ENCODE measurements at regions not wholly inside any gene's neighbourhood (a gene's known extent, or its start where the extent isn't known, plus 50 kb on each side); places are given as distances from the start of the nearest gene placed in this dataset.

GRCh38 chr5:21694567-21694966, 1158.6 kb downstream of the CDH12 start:
- DNase-seq (ENCODE audit: low read depth): no peak

DNA sequence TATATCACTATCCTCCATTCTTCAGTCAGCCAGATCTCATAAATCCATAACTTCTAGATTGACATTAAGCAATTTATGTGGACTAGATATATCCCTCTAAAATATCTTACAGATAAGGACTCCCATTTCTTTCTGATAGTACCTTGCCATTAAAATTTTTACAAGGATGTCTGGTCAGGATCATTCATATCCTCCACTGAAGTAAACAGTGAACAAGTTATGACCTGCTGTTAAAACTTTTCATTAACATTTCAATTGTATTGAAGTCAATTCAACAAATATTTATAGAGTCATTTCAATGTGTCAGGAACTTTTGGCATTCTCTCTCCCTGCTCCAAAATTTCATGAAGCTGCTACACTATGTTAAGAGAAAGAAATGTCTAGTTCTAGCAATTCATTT, 1159.6 kb downstream of the CDH12 start:
- no peak for DNase-seq (ENCODE audit: low read depth)

DNA sequence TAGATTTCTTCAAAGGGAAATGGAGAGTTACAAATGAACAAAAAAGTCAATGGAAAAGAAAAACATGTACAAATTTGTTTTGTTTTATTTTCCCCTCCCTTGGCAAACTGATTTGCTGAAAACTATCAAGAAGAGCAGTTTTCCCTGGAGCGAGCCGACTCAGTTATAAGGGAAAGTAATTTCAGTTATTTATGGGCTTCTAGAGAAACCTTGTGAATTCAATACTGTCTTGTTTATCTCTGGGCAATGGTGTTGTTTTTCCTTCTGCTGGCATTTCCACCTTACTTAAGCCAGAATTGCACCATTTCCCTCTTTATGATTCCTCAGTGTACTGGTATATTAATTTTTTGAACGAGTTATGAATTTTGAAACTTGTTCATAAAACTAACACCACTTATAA, 1163.6 kb downstream of the CDH12 start:
- no peak for DNase-seq (ENCODE audit: low read depth)

DNA sequence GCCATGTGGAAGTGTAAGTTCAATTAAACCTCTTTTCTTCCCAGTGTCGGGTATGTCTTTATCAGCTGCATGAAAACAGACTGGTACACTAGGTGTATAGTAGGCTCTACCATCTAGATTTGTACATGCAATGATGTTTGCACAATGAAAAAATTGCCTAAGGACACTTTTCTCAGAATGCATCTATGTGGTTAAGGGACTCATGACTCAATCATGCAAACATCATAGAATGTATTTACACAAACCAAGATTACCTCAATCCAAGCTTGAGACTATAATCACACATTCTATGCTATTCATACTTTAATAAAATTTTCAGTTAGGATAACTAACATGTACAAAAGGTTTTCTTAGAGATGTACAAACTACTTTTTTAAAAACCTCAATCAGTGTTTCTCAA, 1164.5 kb downstream of the CDH12 start:
- DNase-seq (ENCODE audit: low read depth): peak; percentile 63

DNA sequence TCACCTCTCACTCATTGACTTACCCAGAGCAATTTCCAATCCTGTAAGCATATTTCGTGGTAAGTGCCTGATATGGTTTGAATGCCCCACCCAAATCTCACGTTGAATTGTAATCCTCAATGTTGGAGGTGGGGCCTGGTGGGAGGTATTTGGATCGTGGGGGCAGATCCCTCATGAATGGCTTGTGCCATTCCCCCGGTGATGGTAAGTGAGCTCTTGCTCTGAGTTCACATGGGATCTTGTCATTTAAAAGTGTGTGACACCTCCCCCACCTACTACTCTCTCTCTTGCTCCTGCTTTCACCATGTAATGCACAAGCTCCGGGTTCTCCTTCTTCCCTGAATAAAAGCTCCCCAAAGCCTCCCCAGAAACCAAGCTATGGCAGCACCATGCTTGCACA, 1165.5 kb downstream of the CDH12 start:
- no peak for DNase-seq (ENCODE audit: low read depth)

GRCh38 chr5:21686706-21687105, 1166.4 kb downstream of the CDH12 start:
- DNase-seq (ENCODE audit: low read depth): no peak

DNA sequence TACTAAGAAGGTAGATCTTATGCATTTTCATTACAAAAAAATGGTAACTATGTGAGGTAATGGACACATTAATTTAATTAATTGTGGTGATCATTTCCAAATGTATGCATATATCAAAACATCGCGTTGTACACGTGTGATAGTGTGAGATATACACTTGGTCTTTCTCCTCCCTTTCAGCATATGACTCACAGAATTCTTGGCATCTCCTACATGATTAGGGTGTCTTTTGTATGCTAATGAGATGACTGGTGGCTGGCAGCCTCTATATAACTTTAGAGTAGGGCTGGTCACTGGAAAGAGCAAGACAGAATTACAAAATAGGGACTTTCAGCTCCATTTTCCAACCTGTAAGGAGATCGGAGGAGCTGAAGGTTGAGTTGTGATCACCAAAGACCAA, 1167.6 kb downstream of the CDH12 start:
- DNase-seq (ENCODE audit: low read depth): peak; percentile 35

DNA sequence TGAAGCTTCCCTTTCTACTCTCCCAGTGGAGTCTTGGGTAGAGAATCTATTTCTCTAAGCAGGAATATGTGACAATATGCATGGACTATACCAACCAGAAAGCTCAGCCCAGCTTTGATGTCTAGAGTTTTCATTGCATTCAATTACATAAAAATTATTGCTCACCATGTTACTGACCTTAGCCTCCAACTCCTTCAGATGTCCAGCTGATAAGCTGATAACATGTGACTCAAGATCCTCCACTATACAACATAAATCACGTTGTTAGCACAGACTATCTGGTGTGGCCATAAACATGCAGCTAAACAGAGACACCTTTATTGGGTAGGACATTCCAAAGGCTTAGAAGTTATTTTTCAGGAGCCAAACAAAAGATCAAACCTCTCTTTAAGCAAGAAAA, 1168.2 kb downstream of the CDH12 start:
- no peak for DNase-seq (ENCODE audit: low read depth)

- peak; percentile 6 for DNase-seq (ENCODE audit: low read depth)
Observed at GRCh38 chr5:21681911-21682310, 1171.2 kb downstream of the CDH12 start.

DNA sequence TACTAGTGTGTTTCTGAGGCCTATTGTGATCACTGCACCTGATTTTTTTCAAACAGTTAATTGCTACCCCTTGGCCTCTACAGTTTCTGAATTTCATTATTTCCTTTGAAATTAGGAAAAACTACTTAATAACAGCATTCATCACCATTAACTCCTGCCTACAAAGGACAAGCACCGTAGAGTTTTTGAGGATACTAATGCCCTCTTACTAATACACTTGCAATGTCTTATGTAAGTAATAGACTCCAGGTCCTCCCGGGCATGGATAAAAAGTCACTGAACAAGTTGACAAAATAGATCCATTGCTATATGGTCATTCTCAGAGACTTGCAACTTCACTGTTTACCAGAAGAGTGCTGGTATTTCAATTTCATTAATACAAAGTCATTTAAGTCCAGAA, 1172.5 kb downstream of the CDH12 start:
- DNase-seq (ENCODE audit: low read depth): peak; percentile 51

DNA sequence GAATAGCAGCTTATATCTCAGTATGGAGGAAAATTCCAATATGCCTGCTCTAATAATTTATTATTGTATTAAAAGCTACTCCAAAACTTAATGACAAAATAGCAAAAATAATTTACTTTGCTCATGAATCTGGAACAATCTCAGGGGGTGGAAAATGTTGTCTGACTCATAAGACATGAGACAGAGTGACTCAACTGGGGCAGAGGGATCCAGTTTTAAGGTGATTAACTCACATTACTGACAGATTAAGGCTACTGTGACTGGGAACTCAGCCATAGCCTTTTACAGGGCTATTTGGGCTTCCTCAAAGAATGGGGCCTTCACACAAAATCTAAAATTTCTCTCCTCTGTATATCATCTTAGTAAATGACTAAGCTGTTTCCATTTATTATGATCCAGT, 1172.9 kb downstream of the CDH12 start:
- peak; percentile 96 for DNase-seq (ENCODE audit: low read depth)

GRCh38 chr5:21678526-21678925, 1174.6 kb downstream of the CDH12 start:
- DNase-seq (ENCODE audit: low read depth): no peak

GRCh38 chr5:21672911-21673310, 1180.2 kb downstream of the CDH12 start:
- DNase-seq (ENCODE audit: low read depth): no peak

DNA sequence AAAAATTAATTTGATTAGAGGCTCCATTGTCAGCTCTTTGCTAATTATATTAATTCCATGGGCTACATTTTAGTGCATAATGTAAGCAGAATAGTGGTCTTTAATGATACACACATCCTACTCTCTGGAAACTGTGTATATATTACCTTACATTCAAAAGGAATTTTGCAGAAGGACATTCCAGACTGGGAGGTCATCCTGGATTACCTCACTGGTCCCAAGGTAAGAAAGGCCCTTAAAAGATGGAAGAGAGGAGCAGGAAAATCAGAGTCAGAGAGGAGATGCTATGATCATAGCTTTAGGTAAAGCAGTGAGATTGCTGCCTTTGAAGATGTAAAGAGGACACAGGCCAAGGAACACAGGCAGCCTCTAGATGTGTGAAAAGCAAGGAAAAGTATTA, 1180.8 kb downstream of the CDH12 start:
- no peak for DNase-seq (ENCODE audit: low read depth)

DNA sequence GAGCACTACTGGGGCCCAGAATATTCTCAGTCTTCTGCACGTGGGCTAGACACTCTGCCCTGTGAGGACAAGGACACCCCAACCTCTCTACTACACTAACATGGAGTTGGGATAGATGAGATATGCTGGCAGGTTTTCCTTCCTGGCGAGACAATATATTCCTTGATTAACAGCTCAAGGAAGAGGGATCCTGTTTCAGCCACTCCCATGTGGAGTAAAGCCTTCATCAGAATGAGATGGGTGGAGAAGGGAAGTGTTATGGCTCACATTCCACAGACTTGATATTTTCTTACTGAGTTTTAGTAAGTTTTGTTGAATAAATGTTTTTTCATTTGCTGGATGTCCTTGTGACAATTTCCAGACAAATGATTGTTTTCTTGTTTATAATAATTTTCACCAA, 1187.6 kb downstream of the CDH12 start:
- no peak for DNase-seq (ENCODE audit: low read depth)

GRCh38 chr5:21663082-21663481, 1190.1 kb downstream of the CDH12 start:
- DNase-seq (ENCODE audit: low read depth): no peak

DNA sequence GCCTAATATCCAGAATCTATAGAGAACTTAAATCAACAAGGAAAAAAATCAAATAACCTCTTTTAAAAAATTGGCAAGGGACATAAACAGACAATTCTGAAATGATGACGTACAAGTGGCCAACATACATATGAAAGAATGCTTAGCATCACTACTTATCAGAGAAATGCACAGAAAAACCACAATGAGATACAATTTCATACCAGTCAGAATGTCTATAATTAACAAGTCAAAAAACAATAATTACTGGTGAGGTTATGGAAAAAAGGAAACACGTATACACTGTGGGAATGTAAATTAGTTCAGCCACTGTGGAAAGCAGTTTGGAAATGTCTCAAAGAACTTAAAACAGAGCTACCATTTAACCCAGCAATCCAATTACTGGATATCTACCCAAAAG, 1192.0 kb downstream of the CDH12 start:
- no peak for DNase-seq (ENCODE audit: low read depth)

DNA sequence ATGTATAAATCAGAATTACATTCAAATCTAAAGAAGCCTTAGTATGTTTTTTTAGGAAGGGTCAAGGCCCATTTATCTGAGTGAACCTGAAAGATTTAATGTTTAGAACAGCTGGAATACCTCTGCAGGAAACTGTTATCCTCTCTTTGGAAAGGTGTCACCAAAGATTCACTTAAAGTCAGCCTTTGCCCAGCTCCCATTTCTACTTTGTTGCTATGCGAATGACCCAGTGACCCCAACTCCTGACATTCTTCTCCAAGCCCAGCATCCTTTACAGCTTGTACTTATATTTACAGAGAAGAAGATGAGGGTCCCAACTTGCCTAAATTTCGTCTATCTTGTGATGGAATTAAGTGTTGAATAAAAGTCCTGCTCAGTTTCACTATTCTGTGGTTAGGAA, 1198.6 kb downstream of the CDH12 start:
- DNase-seq (ENCODE audit: low read depth): no peak

DNA sequence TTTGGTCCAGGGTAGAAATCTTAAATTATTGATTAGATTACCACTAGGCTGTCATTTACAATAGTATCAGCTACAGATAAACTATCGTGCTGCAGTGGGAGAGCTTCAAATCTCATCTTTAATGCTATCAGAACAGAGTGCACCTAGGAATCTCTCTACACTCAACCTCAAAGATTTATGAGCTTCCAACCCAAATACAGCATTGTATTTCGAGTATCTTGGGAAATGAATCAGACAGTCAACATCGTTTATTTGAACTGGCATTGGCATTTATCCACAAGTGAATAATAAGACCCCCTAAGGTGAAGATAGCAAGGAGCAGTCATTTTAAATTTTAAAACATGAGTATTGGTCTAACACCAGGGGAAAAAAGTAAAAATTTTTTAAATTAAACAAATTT, 1203.2 kb downstream of the CDH12 start:
- DNase-seq (ENCODE audit: low read depth): no peak

GRCh38 chr5:21646469-21646868, 1206.7 kb downstream of the CDH12 start:
- DNase-seq (ENCODE audit: low read depth): peak; percentile 70

- no peak for DNase-seq (ENCODE audit: low read depth)
Observed at GRCh38 chr5:21644032-21644431, 1209.1 kb downstream of the CDH12 start.

- peak; percentile 51 for DNase-seq (ENCODE audit: low read depth)
Observed at GRCh38 chr5:21642312-21642711, 1210.8 kb downstream of the CDH12 start.

GRCh38 chr5:21623831-21624230, 1229.3 kb downstream of the CDH12 start:
- DNase-seq (ENCODE audit: low read depth): no peak

DNA sequence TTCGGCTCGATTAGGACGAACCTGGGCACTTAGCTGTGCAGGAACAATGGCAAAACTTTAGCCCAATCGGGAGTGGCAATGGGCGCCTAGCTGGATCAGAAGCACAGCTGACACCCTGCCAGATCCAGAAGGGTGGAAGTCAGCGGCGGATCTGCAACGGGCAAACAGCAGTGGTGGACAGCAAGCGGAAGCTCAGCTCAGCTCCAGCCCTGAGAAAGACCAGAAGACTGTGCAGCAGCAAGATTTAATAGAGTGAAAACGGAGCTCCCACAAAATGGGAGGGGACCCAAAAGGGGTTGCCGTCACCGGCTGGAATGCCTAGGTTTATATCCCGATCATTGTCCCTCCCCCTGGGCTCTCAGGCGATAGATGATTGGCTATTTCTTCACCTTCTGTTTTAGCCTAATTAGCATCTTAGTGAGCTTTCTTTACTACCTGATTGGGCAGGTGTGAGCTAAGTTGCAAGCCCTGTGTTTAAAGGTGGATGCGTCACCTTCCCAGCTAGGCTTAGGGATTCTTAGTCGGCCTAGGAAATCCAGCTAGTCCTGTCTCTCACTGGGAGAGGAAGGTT, 1237.9 kb downstream of the CDH12 start:
- no peak for DNase-seq (ENCODE audit: low read depth)

- DNase-seq (ENCODE audit: low read depth): no peak
Observed at GRCh38 chr5:21613971-21614488, 1239.1 kb downstream of the CDH12 start.

Measured in iris pigment epithelial cell (primary cell).